ENCODE measurements at regions not wholly inside any gene's neighbourhood (a gene's known extent, or its start where the extent isn't known, plus 50 kb on each side); places are given as distances from the start of the nearest gene placed in this dataset.

DNA sequence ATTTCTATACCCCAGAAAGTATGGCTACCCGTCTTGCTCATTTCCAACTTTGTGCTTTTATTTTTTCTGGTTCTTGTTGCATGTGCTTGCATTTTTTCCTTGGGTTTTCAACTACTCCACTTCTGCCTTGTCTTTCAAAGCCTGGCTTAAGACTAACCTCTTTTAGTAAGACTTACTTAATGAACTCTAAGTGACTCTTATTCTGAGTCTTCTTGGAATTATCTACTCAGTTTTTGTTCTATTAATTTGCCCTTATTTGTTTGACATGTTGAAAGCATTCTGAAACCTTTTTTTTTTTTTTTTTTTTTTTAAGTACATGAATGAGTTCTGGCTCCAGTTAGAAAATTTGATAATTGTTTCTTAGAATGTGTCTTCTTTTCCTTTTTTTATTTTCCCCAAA is 74.8 kb downstream of the SLIT2 start:
- WGBS (ENCODE audit: insufficient coverage): 67% methylated on average over 1 of the region's 1 CpG
- peak overlapping the region; percentile 49 for H3K27ac ChIP-seq (ENCODE audit: low read length)
- no peaks in the 10 kb centered on the region for H3K9me3 ChIP-seq (replicated peaks; ENCODE audit: control insufficient read depth, low read depth, low read length)
- peak; percentile 57 for DNase-seq
- H3K36me3 ChIP-seq (ENCODE audit: control insufficient read depth, insufficient read depth, low read length): no peaks in the 10 kb centered on the region
- H3K4me3 ChIP-seq (ENCODE audit: low read length): no peak overlapping the region
- H3K27me3 ChIP-seq (ENCODE audit: control insufficient read depth, insufficient read depth, low read length): no peaks in the 10 kb centered on the region
- no peaks in the 10 kb centered on the region for H3K4me1 ChIP-seq (ENCODE audit: control insufficient read depth, insufficient read depth, low read length)

DNA sequence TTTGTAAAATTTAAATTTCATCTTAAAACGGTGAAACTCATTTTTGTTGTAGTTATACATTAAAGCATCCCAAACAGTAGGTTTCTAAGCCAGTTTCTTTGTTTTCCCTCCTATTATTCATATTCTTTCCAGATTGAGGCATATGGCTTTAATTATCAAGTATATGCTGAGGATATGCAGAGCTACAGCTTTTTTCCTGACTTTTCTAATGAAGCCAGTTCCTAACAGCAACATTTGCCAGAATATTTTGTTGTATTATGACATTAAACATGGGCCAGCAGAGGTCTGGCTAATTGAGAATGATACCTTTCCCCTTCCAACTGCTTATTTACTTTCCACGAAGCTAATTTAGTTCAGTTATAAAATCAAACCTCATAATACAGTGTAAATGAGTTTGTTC is 75.3 kb downstream of the SLIT2 start:
- DNase-seq: peak; percentile 87
- Histone ChIP-seq H3K27me3 (ENCODE audit: control insufficient read depth, insufficient read depth, low read length) (no peaks in the 10 kb centered on the region), H3K4me3 (ENCODE audit: low read length) (no peak overlapping the region), H3K36me3 (ENCODE audit: control insufficient read depth, insufficient read depth, low read length) (no peaks in the 10 kb centered on the region), H3K9me3 (replicated peaks; ENCODE audit: control insufficient read depth, low read depth, low read length) (no peaks in the 10 kb centered on the region), H3K27ac (ENCODE audit: low read length) (peak overlapping the region; percentile 49), H3K4me1 (ENCODE audit: control insufficient read depth, insufficient read depth, low read length) (no peaks in the 10 kb centered on the region)
- WGBS (ENCODE audit: insufficient coverage): no CpG with 5 or more reads among the region's 2 CpGs

DNA sequence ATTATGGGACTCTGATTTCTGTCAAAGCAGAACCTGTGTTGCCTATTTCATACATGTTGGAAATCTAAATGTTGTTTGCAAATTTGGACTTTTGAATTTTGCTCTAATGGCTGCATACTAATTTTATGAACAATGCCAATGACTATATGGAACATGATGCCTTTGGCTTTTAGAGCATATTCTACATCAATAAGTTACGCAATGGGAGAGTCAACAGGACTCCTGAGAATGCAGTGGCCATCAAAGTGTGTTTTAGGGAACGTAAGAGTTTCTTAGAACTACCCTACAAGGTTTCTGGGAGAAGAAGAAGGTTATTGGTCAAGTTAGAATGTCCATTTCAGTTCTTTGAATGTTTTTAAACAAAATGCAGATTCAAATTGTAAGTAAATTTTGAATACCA is 76.1 kb downstream of the SLIT2 start:
- H3K4me3 ChIP-seq (ENCODE audit: low read length): no peak overlapping the region
- DNase-seq: no peak
- H3K9me3 ChIP-seq (replicated peaks; ENCODE audit: control insufficient read depth, low read depth, low read length): no peaks in the 10 kb centered on the region
- WGBS (ENCODE audit: insufficient coverage): no CpG with 5 or more reads among the region's 2 CpGs
- no peaks in the 10 kb centered on the region for H3K36me3 ChIP-seq (ENCODE audit: control insufficient read depth, insufficient read depth, low read length)
- no peaks in the 10 kb centered on the region for H3K27me3 ChIP-seq (ENCODE audit: control insufficient read depth, insufficient read depth, low read length)
- H3K4me1 ChIP-seq (ENCODE audit: control insufficient read depth, insufficient read depth, low read length): no peaks in the 10 kb centered on the region
- no peak overlapping the region for H3K27ac ChIP-seq (ENCODE audit: low read length)

DNA sequence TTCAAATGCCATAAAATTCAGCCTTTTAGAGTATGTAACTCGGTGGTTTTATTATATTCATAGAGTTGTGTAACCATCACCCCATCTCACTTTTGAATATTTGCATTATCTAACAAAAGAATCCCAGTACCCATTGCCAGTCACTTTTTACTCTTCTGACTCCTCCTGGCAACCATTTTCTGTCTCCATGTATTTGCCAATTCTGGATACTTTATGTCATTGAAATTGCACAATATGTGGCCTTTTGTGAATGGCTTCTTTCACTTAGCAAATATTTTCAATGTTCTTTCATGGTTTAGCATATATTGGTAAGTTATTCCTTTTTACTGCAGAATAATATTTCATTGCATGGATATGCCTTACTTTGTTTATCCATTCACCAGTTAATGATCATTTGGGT is 79.9 kb downstream of the SLIT2 start:
- no CpG with 5 or more reads among the region's 1 CpG for WGBS (ENCODE audit: insufficient coverage)
- Histone ChIP-seq H3K27me3 (ENCODE audit: control insufficient read depth, insufficient read depth, low read length) (no peaks in the 10 kb centered on the region), H3K27ac (ENCODE audit: low read length) (no peak overlapping the region), H3K4me3 (ENCODE audit: low read length) (no peak overlapping the region), H3K9me3 (replicated peaks; ENCODE audit: control insufficient read depth, low read depth, low read length) (no peaks in the 10 kb centered on the region), H3K4me1 (ENCODE audit: control insufficient read depth, insufficient read depth, low read length) (no peaks in the 10 kb centered on the region), H3K36me3 (ENCODE audit: control insufficient read depth, insufficient read depth, low read length) (no peaks in the 10 kb centered on the region)
- DNase-seq: no peak

DNA sequence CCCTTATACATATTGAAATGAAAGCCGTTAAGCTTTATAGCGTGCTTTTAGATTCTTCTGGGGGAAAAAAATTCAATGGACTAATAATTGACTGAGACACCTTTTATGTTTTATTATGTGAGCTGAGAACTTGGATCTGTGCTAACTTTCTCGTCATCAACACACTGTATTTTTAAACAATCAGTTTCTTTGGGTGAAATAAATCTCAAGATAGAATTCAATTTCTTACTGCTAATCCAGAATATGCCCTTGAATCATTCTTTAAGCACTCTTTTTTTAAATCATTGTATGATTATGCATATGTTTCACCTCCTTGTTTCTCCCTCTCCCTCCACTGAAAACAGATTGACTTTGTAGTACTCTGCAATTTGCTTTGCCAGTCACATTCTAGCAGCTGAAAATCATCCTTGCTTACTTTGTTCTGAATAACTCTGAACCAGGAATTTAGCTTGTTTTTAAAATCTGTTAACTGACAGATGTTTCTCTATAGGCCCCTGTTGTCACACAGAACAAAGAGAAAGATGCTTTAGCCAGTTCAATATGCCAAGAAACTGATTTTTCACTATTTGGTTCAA is 81.5 kb downstream of the SLIT2 start:
- Histone ChIP-seq H3K4me1 (ENCODE audit: control insufficient read depth, insufficient read depth, low read length) (no peaks in the 10 kb centered on the region), H3K27me3 (ENCODE audit: control insufficient read depth, insufficient read depth, low read length) (no peaks in the 10 kb centered on the region), H3K36me3 (ENCODE audit: control insufficient read depth, insufficient read depth, low read length) (no peaks in the 10 kb centered on the region), H3K27ac (ENCODE audit: low read length) (no peak overlapping the region), H3K9me3 (replicated peaks; ENCODE audit: control insufficient read depth, low read depth, low read length) (no peaks in the 10 kb centered on the region), H3K4me3 (ENCODE audit: low read length) (no peak overlapping the region)
- no peak for DNase-seq
- WGBS (ENCODE audit: insufficient coverage): no CpG with 5 or more reads among the region's 3 CpGs

DNA sequence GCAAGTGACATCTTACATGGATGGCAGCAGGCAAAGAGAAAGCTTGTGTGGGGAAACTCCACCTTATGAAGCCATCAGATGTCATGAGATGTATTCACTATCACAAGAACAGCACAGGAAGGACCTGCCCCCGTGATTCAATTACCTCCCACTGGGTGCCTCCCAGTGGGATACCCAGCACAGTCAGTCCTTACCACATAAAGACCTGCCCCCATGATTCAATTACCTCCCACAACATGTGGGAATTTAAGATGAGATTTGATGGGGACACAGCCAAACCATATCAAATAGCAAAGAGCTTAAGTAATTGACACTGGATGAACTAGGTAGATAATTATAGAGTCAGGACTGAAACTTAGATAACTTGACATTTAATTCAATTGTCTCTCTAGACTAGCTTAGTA is 85.6 kb downstream of the SLIT2 start:
- no peak overlapping the region for H3K27ac ChIP-seq (ENCODE audit: low read length)
- DNase-seq: no peak
- no peaks in the 10 kb centered on the region for H3K9me3 ChIP-seq (replicated peaks; ENCODE audit: control insufficient read depth, low read depth, low read length)
- no peaks in the 10 kb centered on the region for H3K4me1 ChIP-seq (ENCODE audit: control insufficient read depth, insufficient read depth, low read length)
- no peak overlapping the region for H3K4me3 ChIP-seq (ENCODE audit: low read length)
- H3K36me3 ChIP-seq (ENCODE audit: control insufficient read depth, insufficient read depth, low read length): no peaks in the 10 kb centered on the region
- WGBS (ENCODE audit: insufficient coverage): no CpG with 5 or more reads among the region's 1 CpG
- no peaks in the 10 kb centered on the region for H3K27me3 ChIP-seq (ENCODE audit: control insufficient read depth, insufficient read depth, low read length)

DNA sequence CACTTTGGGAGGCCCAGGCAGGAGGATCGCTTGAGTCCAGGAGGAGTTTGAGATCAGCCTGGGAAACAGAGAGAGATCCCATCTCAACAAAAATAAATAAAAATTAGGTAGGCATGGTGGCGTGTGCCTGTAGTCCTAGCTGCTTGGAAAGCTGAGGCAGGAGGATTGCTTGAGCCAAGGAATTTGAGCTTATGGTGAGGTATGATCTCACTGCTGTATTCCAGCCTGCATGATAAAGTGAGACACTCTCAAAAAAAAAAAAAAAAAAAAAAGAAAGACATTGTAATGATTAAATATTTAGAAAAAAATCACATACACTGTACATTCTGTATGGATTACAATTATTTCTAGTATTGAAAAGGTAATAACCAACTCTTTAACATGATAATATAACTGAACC is 87.1 kb downstream of the SLIT2 start:
- DNase-seq: no peak
- H3K4me3 ChIP-seq (ENCODE audit: low read length): no peak overlapping the region
- H3K27ac ChIP-seq (ENCODE audit: low read length): no peak overlapping the region
- no peaks in the 10 kb centered on the region for H3K27me3 ChIP-seq (ENCODE audit: control insufficient read depth, insufficient read depth, low read length)
- WGBS (ENCODE audit: insufficient coverage): no CpG with 5 or more reads among the region's 2 CpGs
- H3K36me3 ChIP-seq (ENCODE audit: control insufficient read depth, insufficient read depth, low read length): no peaks in the 10 kb centered on the region
- H3K9me3 ChIP-seq (replicated peaks; ENCODE audit: control insufficient read depth, low read depth, low read length): no peaks in the 10 kb centered on the region
- H3K4me1 ChIP-seq (ENCODE audit: control insufficient read depth, insufficient read depth, low read length): no peaks in the 10 kb centered on the region

DNA sequence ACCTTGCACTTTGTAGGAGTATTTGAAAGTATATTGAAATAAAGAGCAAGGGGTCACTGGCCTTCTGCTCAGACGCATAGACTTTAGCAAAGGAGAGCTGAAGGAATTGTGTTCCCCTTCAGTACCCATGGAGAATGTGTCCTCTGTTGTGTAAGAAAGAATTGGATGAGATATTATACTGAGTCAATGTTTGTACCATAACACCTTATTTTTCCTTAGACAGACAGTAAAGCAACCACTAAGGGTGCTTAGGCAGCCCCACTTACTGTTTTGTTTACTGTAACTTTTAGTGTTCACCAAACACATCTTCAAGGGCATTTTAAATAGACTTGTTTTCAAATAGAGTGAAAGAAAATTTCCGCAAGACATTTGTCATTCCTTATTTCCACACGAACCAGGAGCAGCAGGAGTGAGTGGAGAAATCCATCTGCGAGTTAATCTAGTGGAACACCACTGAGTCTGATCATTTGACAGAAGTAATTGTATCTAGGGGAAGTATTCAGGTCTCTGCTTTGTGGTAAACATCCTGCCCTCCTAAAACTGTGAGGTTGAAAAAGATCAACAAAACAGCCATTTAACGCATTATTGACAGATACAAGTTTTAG is 89.5 kb downstream of the SLIT2 start:
- no peak for DNase-seq
- WGBS (ENCODE audit: insufficient coverage): 80% methylated on average over 1 of the region's 5 CpGs
- no peaks in the 10 kb centered on the region for H3K9me3 ChIP-seq (replicated peaks; ENCODE audit: control insufficient read depth, low read depth, low read length)
- H3K36me3 ChIP-seq (ENCODE audit: control insufficient read depth, insufficient read depth, low read length): no peaks in the 10 kb centered on the region
- no peak overlapping the region for H3K27ac ChIP-seq (ENCODE audit: low read length)
- H3K4me1 ChIP-seq (ENCODE audit: control insufficient read depth, insufficient read depth, low read length): no peaks in the 10 kb centered on the region
- H3K27me3 ChIP-seq (ENCODE audit: control insufficient read depth, insufficient read depth, low read length): no peaks in the 10 kb centered on the region
- no peak overlapping the region for H3K4me3 ChIP-seq (ENCODE audit: low read length)

DNA sequence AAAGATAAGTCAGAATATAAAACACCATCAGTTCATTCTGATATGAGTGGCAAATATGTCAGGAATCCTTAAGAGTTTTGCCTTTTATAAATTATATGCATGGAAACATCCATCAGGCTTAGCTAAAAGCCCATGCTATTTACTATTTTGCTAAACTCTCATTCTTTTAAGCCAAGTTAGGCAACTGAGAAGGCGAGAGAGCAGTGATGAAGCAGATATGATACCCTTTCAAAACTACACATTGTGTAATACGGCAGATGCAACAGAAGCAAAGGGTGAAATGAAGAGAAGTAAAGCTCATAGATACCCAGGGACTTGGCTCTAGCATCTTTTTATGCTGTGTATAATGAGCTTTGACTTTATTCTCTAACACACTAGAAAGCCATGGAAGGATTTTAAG is 95.8 kb downstream of the SLIT2 start:
- Histone ChIP-seq H3K9me3 (replicated peaks; ENCODE audit: control insufficient read depth, low read depth, low read length) (no peaks in the 10 kb centered on the region), H3K4me1 (ENCODE audit: control insufficient read depth, insufficient read depth, low read length) (no peaks in the 10 kb centered on the region), H3K36me3 (ENCODE audit: control insufficient read depth, insufficient read depth, low read length) (no peaks in the 10 kb centered on the region), H3K27me3 (ENCODE audit: control insufficient read depth, insufficient read depth, low read length) (no peaks in the 10 kb centered on the region), H3K4me3 (ENCODE audit: low read length) (no peak overlapping the region), H3K27ac (ENCODE audit: low read length) (no peak overlapping the region)
- no CpG with 5 or more reads among the region's 2 CpGs for WGBS (ENCODE audit: insufficient coverage)
- DNase-seq: no peak

DNA sequence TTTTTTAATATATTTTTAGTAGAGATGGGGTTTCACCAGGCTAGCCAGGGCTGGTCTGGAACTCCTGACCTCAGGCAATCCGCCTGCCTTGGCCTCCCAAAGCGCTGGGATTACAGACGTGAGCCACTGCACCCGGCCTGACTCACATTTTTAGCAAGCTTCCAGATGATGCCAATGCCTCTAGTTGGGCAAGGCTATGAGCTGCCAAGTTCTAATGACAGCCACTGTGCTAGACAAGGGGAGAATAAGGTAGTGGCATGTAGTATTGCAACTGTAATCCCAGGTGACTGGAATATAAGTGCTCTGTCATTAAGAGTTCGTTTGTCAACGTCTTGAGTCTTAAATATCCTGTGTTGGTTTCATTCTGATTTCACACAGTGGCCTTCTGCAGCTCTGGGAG is 96.7 kb downstream of the SLIT2 start:
- H3K4me3 ChIP-seq (ENCODE audit: low read length): no peak overlapping the region
- no peaks in the 10 kb centered on the region for H3K9me3 ChIP-seq (replicated peaks; ENCODE audit: control insufficient read depth, low read depth, low read length)
- H3K27ac ChIP-seq (ENCODE audit: low read length): no peak overlapping the region
- WGBS (ENCODE audit: insufficient coverage): 56% methylated on average over 3 of the region's 6 CpGs
- no peaks in the 10 kb centered on the region for H3K27me3 ChIP-seq (ENCODE audit: control insufficient read depth, insufficient read depth, low read length)
- no peaks in the 10 kb centered on the region for H3K36me3 ChIP-seq (ENCODE audit: control insufficient read depth, insufficient read depth, low read length)
- H3K4me1 ChIP-seq (ENCODE audit: control insufficient read depth, insufficient read depth, low read length): no peaks in the 10 kb centered on the region
- DNase-seq: no peak

Measured in muscle of leg (tissue), 3 donors.